UCSD-AML1 (cell line): ENCODE measurements at regions not wholly inside any gene's neighbourhood (a gene's known extent, or its start where the extent isn't known, plus 50 kb on each side); places are given as distances from the start of the nearest gene placed in this dataset.
"Not testable (repeated sequence)": the region's sequence is repeated elsewhere in the genome, so short reads cannot be mapped to it uniquely, and the experiment has no call there.

Source experiments
- DNase-seq: peaks from one replicate; lab custom pipeline; 2025; ENCODE audit not compliant: unreplicated experiment; lab: John Stamatoyannopoulos, UW

- no peak for DNase-seq
Observed at GRCh38 chr4:23114538-23114937, 421.8 kb downstream of the GBA3 start.

GRCh38 chr4:23113104-23113503 is 420.4 kb downstream of the GBA3 start:
- no peak for DNase-seq

- DNase-seq, result no peak
Observed at GRCh38 chr4:23106516-23106915, 413.8 kb downstream of the GBA3 start.

- DNase-seq, result no peak
Observed at GRCh38 chr4:23105759-23106370, 413.1 kb downstream of the GBA3 start.

DNA sequence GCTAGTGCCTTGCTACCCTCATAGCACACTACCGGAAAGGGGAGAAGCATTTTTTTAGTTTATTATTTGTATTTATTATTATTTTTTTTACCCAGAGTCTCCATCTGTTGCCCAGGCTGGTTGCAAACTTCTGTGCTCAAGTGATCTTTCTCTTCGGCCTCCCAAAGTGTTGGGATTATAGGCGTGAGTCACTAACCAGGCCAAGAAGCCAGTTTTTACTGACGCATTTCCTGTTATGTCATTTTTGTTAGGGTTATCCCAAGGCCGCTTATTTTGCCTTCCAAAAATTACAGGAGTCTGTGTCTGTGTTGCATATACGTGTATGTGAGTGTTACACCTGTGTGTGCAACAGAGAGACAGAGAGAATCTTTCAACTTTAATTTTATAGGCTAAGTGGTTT is 404.5 kb downstream of the GBA3 start:
- no peak for DNase-seq

DNA sequence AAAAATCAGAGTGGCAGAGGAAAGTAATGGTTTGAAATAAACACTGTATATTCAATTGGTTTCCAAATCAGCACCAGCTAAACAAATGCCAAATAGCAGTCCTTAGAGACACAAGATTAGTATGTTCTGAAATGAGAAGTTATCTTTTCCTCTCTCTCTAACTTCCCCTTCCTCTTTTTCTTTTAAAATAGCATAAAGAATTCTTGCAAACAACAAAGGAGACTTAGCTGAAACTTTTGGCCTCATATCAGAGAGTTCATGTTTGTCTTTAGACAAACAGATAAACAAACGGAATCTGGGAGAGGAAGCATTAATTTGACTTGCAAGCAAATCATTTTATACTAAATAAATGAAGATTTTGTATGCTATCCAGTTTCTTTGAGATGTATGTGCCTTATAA is 399.0 kb downstream of the GBA3 start:
- no peak for DNase-seq

DNA sequence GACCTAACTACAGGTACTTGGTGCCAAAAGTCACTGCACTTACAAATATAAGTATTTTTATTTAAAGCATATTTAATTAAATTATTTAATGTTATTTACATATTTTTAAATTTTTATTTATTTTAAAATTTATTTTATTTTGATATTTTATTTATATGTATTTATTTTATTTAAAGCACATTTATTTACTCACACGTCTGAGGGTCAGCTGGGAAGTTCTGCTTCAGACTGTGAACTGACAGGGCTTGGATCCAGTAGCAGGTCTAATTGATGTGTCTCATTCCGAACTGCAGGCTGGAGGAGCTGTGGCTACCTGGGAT is 392.5 kb downstream of the GBA3 start:
- no peak for DNase-seq

GRCh38 chr4:23084559-23085248 is 392.0 kb downstream of the GBA3 start:
- DNase-seq, result no peak

GRCh38 chr4:23083391-23083790 is 390.7 kb downstream of the GBA3 start:
- DNase-seq, result no peak

- DNase-seq, result not testable (repeated sequence)
Observed at GRCh38 chr4:23080171-23080570, 387.4 kb downstream of the GBA3 start.

DNA sequence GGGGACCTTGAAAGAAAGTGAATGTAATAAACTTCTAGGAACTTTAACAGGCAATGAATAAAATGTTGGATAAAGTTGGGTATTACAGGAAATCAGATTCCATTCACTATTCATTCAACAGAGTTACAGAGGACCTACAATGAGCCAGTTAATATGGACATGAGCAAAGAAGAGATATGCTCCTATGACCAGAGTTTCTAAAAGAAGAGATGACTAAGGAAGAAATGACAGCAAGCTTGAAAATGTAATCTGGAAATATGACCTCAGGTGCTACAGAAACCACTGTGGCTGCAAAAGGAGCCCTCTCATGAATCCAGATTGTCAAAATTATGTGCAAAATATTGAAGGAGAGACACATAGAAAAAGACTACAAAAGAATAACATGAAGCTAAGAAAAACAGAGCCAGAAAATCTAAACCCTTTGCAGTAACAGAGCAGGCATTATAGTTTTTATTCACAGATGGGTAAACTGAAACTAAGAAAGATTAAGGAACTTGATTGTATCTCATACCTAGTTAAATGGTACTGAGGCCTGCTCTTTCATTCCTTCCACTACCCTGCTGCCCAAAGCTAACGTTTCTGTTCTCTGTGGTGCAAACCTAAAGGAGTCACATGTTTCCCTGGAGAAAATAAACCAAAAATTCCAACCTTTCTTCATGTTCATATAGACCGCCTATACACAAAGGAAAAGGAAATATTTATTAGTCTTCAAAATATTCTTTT is 378.3 kb downstream of the GBA3 start:
- no peak for DNase-seq

DNA sequence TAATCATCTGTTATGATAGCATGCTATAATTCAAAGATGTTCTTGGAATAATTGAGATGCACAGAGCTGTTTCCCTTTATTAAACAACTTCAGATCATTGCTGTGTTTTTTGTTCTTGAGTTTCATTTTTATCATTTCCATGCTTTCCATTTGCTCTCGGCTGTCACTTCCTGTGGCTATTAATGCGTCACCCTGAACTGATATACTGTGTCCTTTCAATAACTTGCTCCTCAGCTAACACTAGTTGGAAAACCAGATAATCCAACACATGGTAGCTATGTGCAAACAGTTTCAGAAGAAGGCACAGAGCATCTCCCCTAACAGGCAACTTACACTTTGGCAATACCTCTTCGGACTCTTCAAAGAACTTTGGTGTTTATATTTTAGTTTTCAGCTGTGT is 376.0 kb downstream of the GBA3 start:
- DNase-seq, result no peak

- DNase-seq, result no peak
Observed at GRCh38 chr4:23068287-23068686, 375.6 kb downstream of the GBA3 start.

- no peak for DNase-seq
Observed at GRCh38 chr4:23062188-23062587, 369.5 kb downstream of the GBA3 start.

GRCh38 chr4:23061431-23061830 is 368.7 kb downstream of the GBA3 start:
- DNase-seq, result no peak

GRCh38 chr4:23060776-23061175 is 368.0 kb downstream of the GBA3 start:
- DNase-seq, result no peak

DNA sequence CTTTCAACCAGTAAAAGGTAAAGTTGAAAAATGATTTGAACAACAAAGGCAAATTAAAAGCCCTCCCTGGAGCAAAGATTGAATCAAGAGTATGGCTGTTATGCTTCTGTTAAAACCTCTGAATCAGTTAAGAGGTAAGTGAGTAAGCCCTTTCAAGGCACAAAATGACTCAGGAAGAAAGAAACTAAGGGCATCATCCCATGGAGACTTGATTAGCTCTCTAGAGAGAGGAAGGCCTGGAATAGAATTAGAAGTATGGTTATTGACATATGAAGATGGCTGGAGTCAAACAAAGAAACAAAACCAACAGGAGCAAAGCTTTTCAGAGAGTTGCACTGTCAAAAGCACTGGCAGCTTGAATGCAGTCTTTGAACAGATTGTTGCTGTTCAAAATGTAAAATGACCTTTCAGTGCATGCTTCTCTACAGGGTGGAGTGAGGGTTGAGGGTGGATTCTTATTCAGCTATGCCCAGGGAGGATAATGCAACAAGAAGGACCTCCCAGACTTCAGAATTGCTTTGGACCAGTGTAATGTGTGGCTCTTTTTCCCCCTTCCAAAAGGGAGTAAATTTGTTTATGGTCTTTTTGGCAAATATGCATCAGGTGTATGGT is 365.5 kb downstream of the GBA3 start:
- no peak for DNase-seq

GRCh38 chr4:23041501-23041900 is 348.8 kb downstream of the GBA3 start:
- DNase-seq, result no peak

GRCh38 chr4:23040539-23040938 is 347.8 kb downstream of the GBA3 start:
- DNase-seq, result no peak

GRCh38 chr4:23039818-23040217 is 347.1 kb downstream of the GBA3 start:
- DNase-seq, result no peak

DNA sequence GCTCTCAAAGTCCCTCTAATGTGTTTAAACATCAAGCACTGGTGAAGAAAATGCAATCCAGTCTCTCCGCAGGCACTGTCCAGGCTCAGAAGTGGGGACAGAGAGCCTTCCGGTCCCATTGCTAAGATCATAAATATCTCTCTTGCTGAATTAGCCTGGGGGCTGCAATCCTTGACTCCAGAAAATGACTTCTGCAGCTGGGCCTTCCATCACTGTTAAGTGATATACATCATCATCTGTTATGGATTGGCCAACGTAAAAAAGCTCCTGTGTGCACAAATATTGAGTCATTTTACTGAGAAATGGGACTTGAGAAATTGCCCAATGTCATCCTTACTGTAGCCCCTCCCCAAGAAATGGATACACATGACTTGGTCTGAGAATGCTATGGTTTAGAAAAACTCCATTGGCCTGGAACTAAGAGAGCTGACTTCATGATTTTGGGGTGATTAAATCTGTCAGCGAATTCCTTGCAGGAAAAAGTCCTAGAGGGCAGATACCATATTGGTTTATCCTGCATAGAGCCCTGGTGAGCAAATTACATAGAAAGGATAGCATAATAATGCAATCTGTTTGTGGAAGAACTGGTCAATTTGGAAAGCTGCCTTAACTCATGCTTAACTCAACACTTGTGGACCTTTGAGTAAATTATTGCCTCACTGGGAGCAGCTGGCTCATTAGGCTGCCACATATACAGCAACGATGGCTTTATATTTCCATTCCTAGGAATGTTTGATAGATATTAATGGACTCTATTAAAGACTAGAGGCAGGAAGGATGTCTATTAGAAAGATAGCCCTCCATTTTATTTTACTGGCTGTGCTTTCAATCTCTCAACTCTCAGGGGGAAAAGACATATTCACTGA is 346.1 kb downstream of the GBA3 start:
- DNase-seq, result no peak
